GM18517 (cell line): ENCODE measurements at regions not wholly inside any gene's neighbourhood (a gene's known extent, or its start where the extent isn't known, plus 50 kb on each side); places are given as distances from the start of the nearest gene placed in this dataset.

ENCODE experiments used
- ATAC-seq: cut with Tn5 transposase; IDR thresholded peaks from one replicate; pipeline ENCODE4 v1.9.1; 2021; ENCODE audit warnings: mild to moderate bottlenecking, moderate library complexity; ENCODE audit not compliant: unreplicated experiment

DNA sequence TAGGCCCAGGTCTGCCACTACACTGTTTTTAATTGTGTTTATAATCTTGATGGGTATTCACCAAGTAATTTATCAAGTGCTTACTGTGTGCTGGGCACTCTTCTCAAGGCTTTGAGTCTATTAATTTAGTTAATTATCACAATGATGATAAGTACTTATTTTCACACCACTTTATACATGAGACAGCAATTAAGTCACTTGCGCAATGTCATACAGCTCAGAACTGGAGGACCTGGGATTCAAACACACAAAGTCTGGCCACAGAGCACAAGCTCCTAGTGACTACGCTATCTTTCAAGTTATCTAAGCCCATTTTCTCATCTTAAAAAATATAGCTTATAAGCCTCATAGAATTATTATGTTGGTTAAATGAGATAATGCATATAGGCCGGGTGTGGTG, 85.0 kb downstream of the LLPH start:
- no peak for ATAC-seq

DNA sequence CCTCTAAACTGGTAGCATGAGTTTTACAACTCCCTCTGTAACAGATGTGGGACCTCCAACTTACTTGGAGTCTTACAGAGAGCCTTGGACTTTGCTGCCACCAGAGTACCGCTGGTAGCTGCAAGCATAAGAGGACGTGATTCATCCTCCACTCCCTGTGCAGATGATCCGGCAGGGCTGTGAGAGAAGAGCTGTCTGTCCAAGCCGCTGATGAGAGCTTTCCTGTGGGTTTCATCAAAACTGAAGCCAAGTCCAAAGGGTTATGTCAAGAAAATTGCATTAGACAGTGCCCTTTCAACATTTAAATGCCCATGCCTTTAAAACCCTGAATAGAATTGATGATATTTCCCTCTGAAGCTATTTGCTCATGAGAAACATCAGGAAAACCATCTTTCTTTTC, 85.8 kb downstream of the LLPH start:
- ATAC-seq: no peak

DNA sequence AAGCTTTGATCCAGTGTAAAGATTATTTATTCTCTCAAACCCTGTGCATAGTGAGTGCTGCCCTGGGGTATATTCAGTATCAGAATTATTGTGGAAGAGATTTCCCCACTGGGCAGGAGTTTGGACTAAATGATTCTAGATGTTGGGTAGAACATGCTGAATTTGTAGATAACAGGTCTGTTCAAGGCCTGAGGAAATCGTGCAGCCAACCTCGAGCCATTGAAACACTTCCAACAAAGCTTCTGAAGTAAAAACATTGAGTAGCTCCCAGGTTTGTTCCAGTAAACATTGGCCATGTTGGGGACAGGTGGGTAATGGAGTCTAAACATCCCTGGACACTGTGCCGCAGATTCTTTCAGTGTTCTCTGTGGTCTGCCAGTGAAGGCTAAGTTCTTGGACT, 87.5 kb downstream of the LLPH start:
- no peak for ATAC-seq

DNA sequence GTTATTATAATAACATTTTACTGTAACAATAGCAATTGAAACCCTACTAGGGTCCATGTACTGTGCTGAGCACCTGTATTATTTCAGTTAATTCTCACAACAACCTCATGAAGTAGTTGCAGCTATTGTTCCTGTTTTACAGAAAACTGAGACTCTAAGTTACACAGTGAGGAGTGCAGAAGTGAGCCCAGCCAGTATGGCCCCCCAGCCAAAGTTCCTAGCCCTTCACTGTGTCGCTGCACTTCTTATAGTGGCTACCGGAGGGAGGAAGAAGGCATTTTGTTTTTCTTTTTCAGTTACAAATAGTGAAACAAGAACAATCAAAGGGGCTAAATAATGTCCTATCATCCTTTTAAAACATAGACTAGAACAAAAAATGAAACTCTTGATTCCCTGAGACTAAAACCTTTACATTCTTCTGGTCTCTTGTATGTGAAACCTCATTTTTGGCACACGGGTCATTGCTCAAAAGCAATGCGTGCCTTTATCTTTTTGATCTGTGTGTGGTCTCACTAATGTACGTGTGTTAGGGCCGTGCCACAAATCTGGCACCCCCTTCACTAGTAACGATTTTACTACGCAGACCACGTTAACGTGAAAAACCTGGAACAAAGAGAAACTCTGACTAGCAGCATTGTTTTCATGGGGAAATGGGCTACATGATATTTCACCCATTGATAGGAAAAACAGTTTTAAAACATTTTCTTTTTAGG, 88.7 kb downstream of the LLPH start:
- ATAC-seq: no peak

DNA sequence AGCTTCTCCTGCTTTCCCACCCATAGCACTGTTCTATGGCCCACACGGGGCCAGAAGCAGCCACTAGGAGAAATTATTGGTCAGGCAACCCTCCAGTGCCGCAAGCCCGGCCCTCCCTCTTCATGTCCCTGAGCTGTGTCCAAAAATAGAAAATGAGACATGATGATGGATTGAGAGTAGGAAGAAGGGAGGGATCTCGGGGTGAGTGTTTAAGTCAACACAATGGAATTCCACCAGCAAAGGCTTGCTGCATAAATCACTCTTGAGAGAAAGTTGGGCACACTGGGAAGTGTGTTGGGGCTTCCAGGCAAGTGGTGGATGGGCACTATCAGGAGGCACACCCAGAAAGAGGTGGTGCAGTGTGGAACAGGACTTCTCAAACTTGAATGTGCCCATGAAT, 94.2 kb downstream of the LLPH start:
- no peak for ATAC-seq

DNA sequence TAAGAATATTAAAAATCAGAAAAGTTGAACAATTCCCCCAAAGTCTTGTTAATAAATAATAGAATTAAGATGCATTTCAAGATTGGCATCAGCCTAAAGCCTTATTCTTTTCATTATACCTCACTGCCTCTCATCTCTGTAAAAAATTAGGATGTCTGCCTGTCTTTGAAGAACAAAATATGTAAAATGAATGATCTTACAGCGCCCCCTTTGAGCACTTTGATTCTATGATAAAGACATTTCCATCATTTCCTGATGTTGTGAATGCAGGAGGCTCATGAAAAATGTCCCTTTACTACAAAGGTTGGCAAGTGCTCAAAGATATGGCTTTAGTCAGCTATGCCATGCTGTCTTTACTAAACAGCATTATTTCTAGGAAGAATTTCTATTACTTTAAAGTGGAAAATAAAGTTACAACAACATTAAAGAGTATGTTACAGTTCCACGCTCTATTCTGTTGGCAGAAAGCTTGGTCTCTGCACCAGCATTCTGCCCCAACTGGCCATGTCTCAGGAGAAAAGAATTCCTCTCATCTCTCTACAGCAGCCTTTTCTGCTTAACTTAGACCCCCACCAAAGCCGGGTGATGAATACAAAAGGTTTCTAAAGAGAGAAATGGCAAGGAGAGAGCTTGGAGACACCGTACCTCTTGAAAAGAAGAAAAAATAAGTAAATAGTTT, 95.1 kb downstream of the LLPH start:
- ATAC-seq: no peak

DNA sequence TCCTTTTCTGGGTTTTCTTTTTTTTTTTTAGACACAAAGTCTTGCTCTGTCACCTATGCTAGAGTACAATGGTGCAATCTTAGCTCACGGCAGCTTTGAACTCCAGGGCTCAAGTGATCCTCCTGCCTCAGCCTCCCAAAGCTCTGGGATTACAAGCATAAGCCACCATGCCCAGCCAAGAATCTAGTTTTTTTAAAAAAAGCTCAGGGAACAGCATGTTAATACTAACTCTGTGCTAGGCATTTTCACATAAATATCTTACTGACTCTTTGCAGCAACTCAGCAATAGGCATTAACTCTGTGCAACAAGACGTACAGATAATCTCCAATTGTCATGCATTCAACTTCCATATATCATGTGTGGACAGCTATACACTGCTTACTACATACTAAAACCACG, 97.4 kb downstream of the LLPH start:
- ATAC-seq: no peak

DNA sequence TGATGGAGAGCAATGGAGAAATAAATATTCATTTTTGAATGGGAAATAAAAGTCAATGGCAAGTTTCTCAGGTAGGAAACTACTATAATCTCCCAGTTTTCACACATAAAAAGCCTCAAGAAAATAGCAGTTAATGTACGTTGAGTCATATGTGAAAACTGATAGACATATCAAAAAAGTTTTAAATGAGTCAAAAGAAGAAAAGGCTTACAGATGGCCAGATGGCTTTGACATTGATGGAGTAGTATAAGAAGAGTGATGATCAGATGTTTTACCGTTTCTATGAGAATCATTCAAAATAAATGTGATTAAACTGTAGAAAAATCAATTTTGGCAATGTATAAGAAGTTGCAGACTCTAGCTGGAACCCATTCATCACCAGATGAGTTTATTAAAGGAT, 97.8 kb downstream of the LLPH start:
- ATAC-seq: no peak

DNA sequence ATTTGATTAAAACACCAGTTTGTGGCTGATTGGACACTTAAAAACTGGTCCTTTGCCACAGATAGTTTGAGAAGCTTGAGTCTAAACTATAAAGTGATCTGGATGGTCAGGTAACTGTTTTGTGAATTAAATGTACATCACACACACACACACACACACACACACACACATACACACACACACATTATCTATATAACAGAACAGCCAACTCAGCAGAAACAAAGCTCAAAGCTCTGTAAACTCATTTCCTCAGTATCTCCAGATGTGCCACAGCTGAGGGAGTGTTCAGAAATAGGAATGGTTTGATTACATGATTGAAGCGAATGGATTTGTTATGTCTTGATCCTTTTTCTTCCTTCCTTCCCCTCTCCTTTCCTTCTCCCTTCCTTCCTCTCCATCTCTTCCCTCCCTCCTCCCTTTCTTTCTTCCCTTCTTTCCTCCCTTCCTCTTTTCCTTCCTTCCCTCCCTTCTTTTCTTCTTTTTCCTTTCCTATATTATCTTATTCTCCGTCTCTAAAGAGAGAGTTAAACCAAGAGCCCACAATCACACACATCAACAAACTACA, 100.3 kb downstream of the LLPH start:
- no peak for ATAC-seq

DNA sequence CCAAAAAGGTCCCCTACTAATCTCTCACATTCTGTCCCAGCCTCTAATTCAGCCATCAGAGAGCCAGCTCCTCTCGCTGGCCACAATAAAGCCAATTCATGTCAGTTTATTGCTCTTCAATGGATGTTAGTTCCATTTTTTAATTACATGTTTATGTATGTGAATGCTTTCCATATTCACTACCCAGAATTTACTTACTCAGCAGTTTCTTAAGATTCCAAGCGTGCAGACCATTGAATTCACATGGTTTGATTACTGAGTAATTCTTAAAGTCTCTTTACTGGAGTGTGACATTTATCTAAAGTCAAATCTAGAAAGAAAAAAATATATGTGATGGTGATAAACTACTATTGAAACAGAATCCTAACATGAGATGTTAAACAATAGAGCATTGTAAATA, 102.2 kb downstream of the LLPH start:
- ATAC-seq: no peak

DNA sequence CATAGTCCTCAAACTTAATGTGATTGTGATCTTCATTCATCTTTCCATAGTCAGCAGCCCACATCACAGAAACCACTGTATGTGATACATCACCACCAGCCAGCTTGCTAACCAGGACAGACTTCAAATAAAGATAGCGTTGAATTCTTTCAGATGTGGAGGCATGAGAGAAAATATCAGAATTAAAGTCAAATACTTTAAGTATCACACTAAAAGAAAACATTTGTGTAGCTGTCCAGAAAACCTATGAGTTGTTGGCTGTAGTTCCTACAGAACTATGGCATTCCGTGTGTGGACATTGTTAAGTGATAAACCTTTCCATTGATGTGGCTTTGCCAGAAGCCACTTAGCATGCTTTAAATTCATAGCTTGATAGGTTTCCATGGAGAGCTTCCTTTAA, 105.1 kb downstream of the LLPH start:
- no peak for ATAC-seq

DNA sequence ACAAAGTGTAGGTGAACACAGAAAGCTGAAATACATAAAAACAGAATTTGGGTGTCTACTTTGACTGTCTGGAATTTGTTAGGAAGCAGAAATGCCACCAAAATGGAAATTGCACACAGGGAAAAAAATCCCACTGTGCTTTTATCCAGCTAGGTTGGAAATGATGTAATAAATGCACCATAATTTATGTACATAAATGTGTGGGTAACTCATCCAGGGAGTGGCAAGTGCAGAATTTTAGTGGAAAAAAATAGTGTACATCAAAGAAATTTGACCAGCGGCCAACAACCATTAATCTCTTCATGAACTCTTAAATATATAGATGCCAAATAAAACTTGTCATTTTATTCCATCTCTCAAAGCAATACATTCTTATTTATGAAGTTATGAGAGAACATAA, 105.6 kb downstream of the LLPH start:
- no peak for ATAC-seq

DNA sequence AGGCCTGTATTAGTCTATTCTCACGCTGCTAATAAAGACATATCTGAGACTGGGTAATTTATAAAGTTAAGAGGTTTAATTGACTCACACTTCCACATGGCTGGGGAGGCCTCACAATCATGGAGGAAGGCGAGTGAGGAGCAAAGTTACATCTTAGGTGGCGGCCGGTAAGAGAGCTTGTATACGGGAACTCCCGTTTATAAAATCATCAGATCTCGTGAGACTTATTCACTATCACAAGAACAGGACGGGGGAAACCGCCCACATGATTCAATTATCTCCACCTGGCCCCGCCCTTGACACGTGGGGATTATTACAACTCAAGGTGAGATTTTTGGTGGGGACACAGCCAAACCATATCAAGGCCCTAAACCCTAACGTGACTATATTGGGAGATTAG, 110.1 kb downstream of the LLPH start:
- no peak for ATAC-seq

DNA sequence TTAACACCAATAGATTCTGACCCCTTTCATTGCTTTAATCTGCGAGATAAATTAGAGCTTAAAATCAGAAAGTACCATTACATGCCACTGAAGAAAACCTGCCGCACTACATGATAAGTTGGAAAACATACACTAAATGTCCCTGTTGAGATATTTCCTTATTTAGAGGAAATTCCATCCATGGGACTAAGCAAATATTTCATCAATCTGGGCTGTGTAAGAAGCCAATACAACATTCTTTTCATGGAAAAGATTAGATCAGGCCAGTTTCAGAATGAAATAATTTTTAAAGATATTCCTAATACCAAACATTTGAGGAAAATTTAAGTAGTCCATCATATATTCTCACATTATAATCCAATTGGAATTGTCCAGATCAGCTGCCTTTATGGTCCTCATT, 112.8 kb downstream of the LLPH start:
- ATAC-seq: no peak
